BJ (cell line): ENCODE measurements at regions not wholly inside any gene's neighbourhood (a gene's known extent, or its start where the extent isn't known, plus 50 kb on each side); places are given as distances from the start of the nearest gene placed in this dataset.

Experiments
- CTCF ChIA-PET: fragments of 350-600 bp; formaldehyde crosslinking; extraction: SDS; loops from one replicate; lab custom pipeline; 2021; ENCODE audit warnings: antibody characterized with exemption, inconsistent platforms; lab: Yijun Ruan, JAX
- POLR2A ChIA-PET: fragments of 300-600 bp; sonication (Branson Sonifier 250); formaldehyde crosslinking; extraction: SDS; loops from one replicate; lab custom pipeline; 2021; ENCODE audit warnings: antibody characterized with exemption; lab: Charles Lee
- DNase-seq: peaks from one replicate; pipeline ENCODE4 v3.0.0-alpha.2; 2011; ENCODE audit warnings: low read depth
- H3K27me3 ChIP-seq: 2 replicates; pipeline ENCODE4 v1.6.0; 2011; ENCODE audit warnings: low read length; ENCODE audit not compliant: control insufficient read depth, insufficient read depth
- H3K36me3 ChIP-seq: 2 replicates; pipeline ENCODE4 v1.5.1; 2011; ENCODE audit warnings: low read length; ENCODE audit not compliant: control insufficient read depth, insufficient read depth
- H3K4me3 ChIP-seq: 2 replicates; pipeline ENCODE4 v1.5.1; 2011; ENCODE audit warnings: low read depth, mild to moderate bottlenecking, control low read depth, low read length
- TF ChIP-seq, protein P1 (sequence below): IDR thresholded peaks from 2 replicates; pipeline ENCODE4 v1.5.1; 2011; ENCODE audit warnings: low read depth, mild to moderate bottlenecking, control low read depth, inconsistent platforms, low read length, moderate library complexity; ENCODE audit not compliant: insufficient read depth

DNA sequence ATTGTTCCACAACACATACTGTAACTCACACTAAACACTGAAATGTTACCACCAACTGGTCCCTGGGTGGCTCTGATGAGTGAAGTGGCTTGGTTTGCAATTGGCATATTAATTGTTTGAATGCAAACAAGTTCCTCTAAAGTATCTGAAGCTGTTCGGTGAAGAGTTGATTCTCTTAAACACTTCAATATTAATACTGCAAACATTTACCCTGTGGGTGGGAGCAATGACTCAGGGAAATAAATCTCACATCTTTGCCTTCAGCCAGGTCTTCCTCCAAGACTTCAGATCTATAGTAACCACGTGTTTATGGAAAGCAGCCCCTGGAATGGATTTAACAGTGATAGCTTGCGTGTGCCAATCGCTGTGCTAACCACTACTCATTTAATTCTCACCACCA is 176.0 kb downstream of the MAFB start:
- DNase-seq = no peak
- TF ChIP-seq, protein P1, sequence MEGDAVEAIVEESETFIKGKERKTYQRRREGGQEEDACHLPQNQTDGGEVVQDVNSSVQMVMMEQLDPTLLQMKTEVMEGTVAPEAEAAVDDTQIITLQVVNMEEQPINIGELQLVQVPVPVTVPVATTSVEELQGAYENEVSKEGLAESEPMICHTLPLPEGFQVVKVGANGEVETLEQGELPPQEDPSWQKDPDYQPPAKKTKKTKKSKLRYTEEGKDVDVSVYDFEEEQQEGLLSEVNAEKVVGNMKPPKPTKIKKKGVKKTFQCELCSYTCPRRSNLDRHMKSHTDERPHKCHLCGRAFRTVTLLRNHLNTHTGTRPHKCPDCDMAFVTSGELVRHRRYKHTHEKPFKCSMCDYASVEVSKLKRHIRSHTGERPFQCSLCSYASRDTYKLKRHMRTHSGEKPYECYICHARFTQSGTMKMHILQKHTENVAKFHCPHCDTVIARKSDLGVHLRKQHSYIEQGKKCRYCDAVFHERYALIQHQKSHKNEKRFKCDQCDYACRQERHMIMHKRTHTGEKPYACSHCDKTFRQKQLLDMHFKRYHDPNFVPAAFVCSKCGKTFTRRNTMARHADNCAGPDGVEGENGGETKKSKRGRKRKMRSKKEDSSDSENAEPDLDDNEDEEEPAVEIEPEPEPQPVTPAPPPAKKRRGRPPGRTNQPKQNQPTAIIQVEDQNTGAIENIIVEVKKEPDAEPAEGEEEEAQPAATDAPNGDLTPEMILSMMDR = no peak
- ChIA-PET POLR2A (no interaction called here), CTCF (no interaction called here)
- no peak overlapping the region for H3K4me3 ChIP-seq
- H3K36me3 ChIP-seq = no peaks in the 10 kb centered on the region
- H3K27me3 ChIP-seq = no peaks in the 10 kb centered on the region

- Histone ChIP-seq H3K36me3 (no peaks in the 10 kb centered on the region), H3K4me3 (no peak overlapping the region), H3K27me3 (no peaks in the 10 kb centered on the region)
- CTCF ChIA-PET = no interaction called here
- TF ChIP-seq, protein P1 = no peak
- POLR2A ChIA-PET = no interaction called here
- no peak for DNase-seq
These were observed 176.4 kb downstream of the MAFB start for GRCh38 chr20:40512591-40512990.

DNA sequence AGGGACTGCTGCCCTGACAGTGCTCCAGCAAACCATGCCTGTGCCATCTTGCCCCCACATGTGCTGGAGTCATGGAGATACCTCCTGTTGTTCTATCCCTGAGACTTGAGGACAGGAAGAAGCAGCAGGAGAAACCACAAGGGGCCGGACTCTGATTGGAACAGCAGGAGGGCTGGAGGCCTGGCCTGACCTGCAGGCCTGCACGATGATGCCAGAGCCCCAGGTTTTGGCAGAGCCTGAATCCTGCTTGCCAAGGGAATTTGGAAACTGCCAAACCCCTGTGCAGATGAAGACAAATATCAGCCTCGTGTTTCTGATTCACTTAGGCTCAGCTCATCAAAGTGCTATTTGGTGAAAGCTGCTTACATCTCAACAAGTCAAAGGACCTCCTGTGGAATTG is 177.6 kb downstream of the MAFB start:
- ChIA-PET POLR2A (no interaction called here), CTCF (no interaction called here)
- no peak for DNase-seq
- Histone ChIP-seq H3K36me3 (no peaks in the 10 kb centered on the region), H3K27me3 (no peaks in the 10 kb centered on the region), H3K4me3 (no peak overlapping the region)
- TF ChIP-seq, protein P1 = no peak

- Histone ChIP-seq H3K4me3 (no peak overlapping the region), H3K27me3 (no peaks in the 10 kb centered on the region), H3K36me3 (no peaks in the 10 kb centered on the region)
- no peak for DNase-seq
- POLR2A ChIA-PET = no interaction called here
- CTCF ChIA-PET = no interaction called here
- TF ChIP-seq, protein P1 = no peak
These were observed 178.4 kb downstream of the MAFB start for GRCh38 chr20:40510622-40511021.

DNA sequence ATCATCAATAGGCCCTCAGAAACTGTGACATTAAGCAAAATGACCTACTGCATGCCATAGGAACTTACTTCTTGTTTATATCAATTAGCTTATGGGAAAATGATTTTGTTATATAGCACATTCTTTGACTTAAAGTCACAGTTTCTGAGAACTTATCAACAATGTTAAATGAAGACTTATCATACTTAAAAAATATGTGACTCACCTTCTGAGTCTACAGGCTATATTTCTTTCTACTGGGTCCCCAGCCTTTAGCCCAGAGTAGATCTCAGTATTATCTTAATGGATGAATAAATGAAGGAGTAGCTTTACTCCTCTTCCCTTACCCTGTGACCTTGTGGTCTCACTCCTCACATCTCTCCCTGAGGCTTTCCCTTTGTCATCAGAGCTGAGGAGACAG is 180.2 kb downstream of the MAFB start:
- ChIA-PET POLR2A (no interaction called here), CTCF (no interaction called here)
- DNase-seq = no peak
- no peaks in the 10 kb centered on the region for H3K36me3 ChIP-seq
- TF ChIP-seq, protein P1 = no peak
- no peaks in the 10 kb centered on the region for H3K27me3 ChIP-seq
- no peak overlapping the region for H3K4me3 ChIP-seq
